ENCODE measurements at regions not wholly inside any gene's neighbourhood (a gene's known extent, or its start where the extent isn't known, plus 50 kb on each side); places are given as distances from the start of the nearest gene placed in this dataset.
A peak's percentile ranks its signal among the peaks of the same experiment; 100 is the strongest.
"Not testable (repeated sequence)": the region's sequence is repeated elsewhere in the genome, so short reads cannot be mapped to it uniquely, and the experiment has no call there.

DNA sequence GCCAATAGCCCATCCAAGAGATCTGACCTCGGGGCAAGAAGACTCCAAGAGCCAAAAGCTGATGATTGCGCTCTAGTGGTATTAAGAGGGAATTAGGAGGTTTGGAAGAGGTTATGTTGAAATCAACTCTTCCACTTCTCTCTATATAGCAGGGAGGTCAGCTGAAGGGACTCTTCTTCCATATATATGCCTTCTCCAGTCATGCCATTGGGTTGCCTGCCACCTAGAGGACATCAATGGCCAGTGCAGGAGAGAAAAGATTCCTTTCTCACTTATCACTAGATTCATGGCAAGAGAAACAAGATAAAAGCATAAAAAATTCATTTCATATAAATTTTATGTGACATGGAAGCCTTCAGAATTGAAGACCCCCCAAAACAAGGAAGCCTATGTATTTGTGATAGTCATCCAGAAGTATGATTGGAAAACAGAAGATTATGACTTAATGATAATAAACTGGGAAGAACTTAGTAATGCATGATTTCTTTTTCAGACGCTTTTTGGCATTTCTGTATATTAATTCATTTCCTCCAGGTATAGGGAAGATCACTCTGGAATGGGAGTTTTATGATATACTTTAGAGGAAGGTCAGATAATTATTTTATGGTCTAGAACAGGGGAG lies 435.1 kb upstream of the DDI1 start:
- no peaks in the 10 kb centered on the region for H3K36me3 ChIP-seq (ENCODE audit: control insufficient read depth in 3 of 3, insufficient read depth in 3 of 3, low read length in 3 of 3)
- no peaks in the 10 kb centered on the region for H3K4me1 ChIP-seq (ENCODE audit: control insufficient read depth in 3 of 3, insufficient read depth in 3 of 3, low read length in 3 of 3)
- H3K27me3 ChIP-seq (ENCODE audit: control insufficient read depth in 3 of 3, insufficient read depth in 3 of 3, low read length in 3 of 3) = no peaks in the 10 kb centered on the region
- H3K27ac ChIP-seq (ENCODE audit: low read depth, low read length) = no peak overlapping the region
- H3K4me3 ChIP-seq (ENCODE audit: low read length in 3 of 3) = no peak overlapping the region
- no peaks in the 10 kb centered on the region for H3K9me3 ChIP-seq (ENCODE audit: control insufficient read depth in 3 of 3, low read length in 3 of 3)
- no peak overlapping the region for H3K9ac ChIP-seq (ENCODE audit: low read depth in 1 of 3, low read length in 3 of 3)

DNA sequence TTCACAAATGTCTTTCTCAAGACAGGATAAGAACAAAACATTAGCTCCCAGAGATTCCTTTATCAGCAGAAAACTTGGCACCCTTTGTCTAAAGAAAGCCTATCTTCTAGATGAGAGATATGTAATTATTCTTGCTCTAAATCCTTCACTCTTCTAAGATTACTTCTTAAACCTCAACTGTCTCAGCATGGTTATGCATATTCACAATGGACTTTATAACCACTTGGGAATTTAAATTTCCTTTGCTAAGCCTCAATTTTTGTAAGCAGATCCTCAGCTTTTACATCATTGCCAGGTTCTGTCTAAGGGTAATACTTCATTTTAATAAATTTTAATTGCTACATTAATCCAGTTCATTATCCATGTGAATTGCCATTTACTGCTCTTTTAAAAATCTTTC lies 433.6 kb upstream of the DDI1 start:
- H3K9ac ChIP-seq (ENCODE audit: low read depth in 1 of 3, low read length in 3 of 3) = no peak overlapping the region
- H3K4me3 ChIP-seq (ENCODE audit: low read length in 3 of 3) = no peak overlapping the region
- no peaks in the 10 kb centered on the region for H3K9me3 ChIP-seq (ENCODE audit: control insufficient read depth in 3 of 3, low read length in 3 of 3)
- H3K27ac ChIP-seq (ENCODE audit: low read depth, low read length) = no peak overlapping the region
- no peaks in the 10 kb centered on the region for H3K4me1 ChIP-seq (ENCODE audit: control insufficient read depth in 3 of 3, insufficient read depth in 3 of 3, low read length in 3 of 3)
- H3K36me3 ChIP-seq (ENCODE audit: control insufficient read depth in 3 of 3, insufficient read depth in 3 of 3, low read length in 3 of 3) = no peaks in the 10 kb centered on the region
- H3K27me3 ChIP-seq (ENCODE audit: control insufficient read depth in 3 of 3, insufficient read depth in 3 of 3, low read length in 3 of 3) = no peaks in the 10 kb centered on the region

DNA sequence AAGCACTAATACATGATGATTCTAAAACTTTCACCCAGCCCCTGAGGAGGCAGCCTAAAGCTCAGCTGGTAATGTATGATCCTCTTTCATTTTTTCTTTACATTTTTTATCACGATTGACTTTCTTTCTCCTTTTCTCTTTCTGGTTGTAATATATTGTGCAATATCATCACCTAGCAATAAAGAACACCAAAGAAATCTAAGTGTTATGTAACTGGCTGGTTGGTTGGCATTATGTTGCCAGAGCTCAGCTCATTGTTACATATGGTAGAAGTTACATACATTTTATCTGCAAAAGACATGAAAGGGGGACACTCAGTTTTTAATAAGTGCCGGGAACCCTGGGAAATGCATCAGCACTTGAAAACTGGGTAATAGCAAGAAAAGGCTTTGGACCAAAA lies 432.1 kb upstream of the DDI1 start:
- H3K4me1 ChIP-seq (ENCODE audit: control insufficient read depth in 3 of 3, insufficient read depth in 3 of 3, low read length in 3 of 3) = no peaks in the 10 kb centered on the region
- H3K27ac ChIP-seq (ENCODE audit: low read depth, low read length) = no peak overlapping the region

DNA sequence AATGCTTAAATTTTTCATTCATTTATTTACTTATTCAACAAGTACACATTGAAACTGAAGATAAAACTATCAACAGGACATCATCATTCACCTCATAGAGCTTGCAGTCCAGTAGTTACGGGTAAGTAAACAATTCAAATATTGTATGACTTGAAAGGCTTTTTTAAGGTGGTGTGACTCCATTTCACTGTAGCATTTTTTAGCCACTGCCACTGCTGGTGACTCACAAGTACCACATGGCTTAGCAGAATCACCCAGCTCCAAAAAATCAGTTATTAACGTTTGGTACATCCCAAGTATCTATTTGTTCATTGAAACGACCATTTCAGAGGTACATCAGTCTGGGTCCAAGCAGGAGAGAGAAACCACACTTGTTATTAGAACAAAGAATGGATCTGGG lies 427.9 kb upstream of the DDI1 start:
- Histone ChIP-seq H3K4me3 (ENCODE audit: low read length in 3 of 3) (no peak overlapping the region), H3K4me1 (ENCODE audit: control insufficient read depth in 3 of 3, insufficient read depth in 3 of 3, low read length in 3 of 3) (no peaks in the 10 kb centered on the region), H3K9me3 (ENCODE audit: control insufficient read depth in 3 of 3, low read length in 3 of 3) (no peaks in the 10 kb centered on the region), H3K27me3 (ENCODE audit: control insufficient read depth in 3 of 3, insufficient read depth in 3 of 3, low read length in 3 of 3) (no peaks in the 10 kb centered on the region), H3K36me3 (ENCODE audit: control insufficient read depth in 3 of 3, insufficient read depth in 3 of 3, low read length in 3 of 3) (no peaks in the 10 kb centered on the region), H3K9ac (ENCODE audit: low read depth in 1 of 3, low read length in 3 of 3) (no peak overlapping the region), H3K27ac (ENCODE audit: low read depth, low read length) (no peak overlapping the region)

More for the DNA sequence above, 432.1 kb upstream of the DDI1 start:
- Histone ChIP-seq H3K9ac (ENCODE audit: low read depth in 1 of 3, low read length in 3 of 3) (no peak overlapping the region), H3K4me3 (ENCODE audit: low read length in 3 of 3) (no peak overlapping the region), H3K9me3 (ENCODE audit: control insufficient read depth in 3 of 3, low read length in 3 of 3) (no peaks in the 10 kb centered on the region), H3K36me3 (ENCODE audit: control insufficient read depth in 3 of 3, insufficient read depth in 3 of 3, low read length in 3 of 3) (no peaks in the 10 kb centered on the region), H3K27me3 (ENCODE audit: control insufficient read depth in 3 of 3, insufficient read depth in 3 of 3, low read length in 3 of 3) (no peaks in the 10 kb centered on the region)

DNA sequence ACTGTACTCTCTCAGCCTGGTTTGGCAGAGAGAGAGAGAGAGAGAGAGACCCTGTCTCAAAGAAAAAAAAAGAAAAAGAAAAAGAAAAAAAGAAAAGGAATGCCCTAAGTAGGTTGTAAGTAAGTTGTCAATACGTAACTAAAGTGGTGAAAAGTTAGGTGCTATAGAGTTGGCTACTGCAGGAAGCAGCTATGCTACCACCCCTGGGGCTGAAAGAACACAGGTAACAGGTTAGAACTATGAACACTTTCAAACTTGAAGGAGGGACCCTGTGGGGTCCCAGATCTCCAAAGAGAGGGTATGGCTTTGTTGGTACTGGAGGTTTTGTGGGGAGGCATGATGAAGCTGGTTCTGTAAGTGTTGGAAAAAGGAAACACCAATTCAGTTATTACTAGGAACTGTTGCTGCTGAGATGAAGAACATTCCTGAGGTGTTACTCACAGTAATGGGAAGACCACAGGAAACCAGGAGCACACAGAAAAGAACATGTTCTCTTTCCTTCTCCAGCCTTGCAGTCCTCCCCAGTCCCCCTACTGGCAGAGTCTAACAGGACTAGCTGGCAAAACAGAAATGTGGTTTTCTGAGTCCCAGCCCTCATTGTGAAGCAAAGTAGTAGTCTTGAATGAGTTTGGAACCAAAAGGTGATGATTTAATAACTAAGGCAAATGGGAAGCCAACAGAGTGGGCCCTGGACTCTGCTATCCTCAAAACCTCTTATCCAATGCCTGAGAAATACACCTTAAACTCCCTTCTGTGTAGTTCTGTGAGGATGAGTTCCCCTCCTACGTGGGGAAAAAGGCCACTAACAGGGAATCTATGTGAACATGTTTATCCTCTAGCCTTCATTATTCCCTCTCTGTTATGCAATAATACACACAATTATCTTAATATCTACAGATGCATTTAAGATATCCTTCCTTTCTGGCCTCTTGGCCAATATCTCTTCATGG lies 427.0 kb upstream of the DDI1 start:
- Histone ChIP-seq H3K27me3 (ENCODE audit: control insufficient read depth in 3 of 3, insufficient read depth in 3 of 3, low read length in 3 of 3) (no peaks in the 10 kb centered on the region), H3K9me3 (ENCODE audit: control insufficient read depth in 3 of 3, low read length in 3 of 3) (no peaks in the 10 kb centered on the region), H3K9ac (ENCODE audit: low read depth in 1 of 3, low read length in 3 of 3) (no peak overlapping the region), H3K4me3 (ENCODE audit: low read length in 3 of 3) (no peak overlapping the region), H3K4me1 (ENCODE audit: control insufficient read depth in 3 of 3, insufficient read depth in 3 of 3, low read length in 3 of 3) (no peaks in the 10 kb centered on the region), H3K27ac (ENCODE audit: low read depth, low read length) (peak overlapping the region; percentile 5), H3K36me3 (ENCODE audit: control insufficient read depth in 3 of 3, insufficient read depth in 3 of 3, low read length in 3 of 3) (no peaks in the 10 kb centered on the region)

DNA sequence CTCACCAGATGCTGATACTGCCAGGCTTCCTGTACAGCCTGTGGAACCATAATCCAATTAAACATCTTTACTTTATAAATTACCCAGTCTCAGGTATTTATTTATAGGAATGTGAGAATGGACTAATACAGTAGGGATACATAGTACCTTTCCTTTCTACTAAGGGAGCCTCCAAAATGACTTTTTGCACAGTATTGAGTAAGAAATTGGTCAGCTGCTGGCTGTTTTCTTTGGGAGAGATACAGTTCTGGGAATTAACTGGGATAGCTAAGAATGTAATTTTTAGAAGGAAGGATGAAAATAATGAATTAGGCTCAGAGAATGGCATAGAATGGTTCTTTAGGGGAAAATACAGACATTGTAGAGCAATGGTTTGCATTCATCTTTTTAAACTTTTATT lies 426.0 kb upstream of the DDI1 start:
- no peaks in the 10 kb centered on the region for H3K36me3 ChIP-seq (ENCODE audit: control insufficient read depth in 3 of 3, insufficient read depth in 3 of 3, low read length in 3 of 3)
- H3K9ac ChIP-seq (ENCODE audit: low read depth in 1 of 3, low read length in 3 of 3) = no peak overlapping the region
- no peak overlapping the region for H3K27ac ChIP-seq (ENCODE audit: low read depth, low read length)
- H3K4me1 ChIP-seq (ENCODE audit: control insufficient read depth in 3 of 3, insufficient read depth in 3 of 3, low read length in 3 of 3) = no peaks in the 10 kb centered on the region
- H3K9me3 ChIP-seq (ENCODE audit: control insufficient read depth in 3 of 3, low read length in 3 of 3) = no peaks in the 10 kb centered on the region
- no peak overlapping the region for H3K4me3 ChIP-seq (ENCODE audit: low read length in 3 of 3)
- no peaks in the 10 kb centered on the region for H3K27me3 ChIP-seq (ENCODE audit: control insufficient read depth in 3 of 3, insufficient read depth in 3 of 3, low read length in 3 of 3)

DNA sequence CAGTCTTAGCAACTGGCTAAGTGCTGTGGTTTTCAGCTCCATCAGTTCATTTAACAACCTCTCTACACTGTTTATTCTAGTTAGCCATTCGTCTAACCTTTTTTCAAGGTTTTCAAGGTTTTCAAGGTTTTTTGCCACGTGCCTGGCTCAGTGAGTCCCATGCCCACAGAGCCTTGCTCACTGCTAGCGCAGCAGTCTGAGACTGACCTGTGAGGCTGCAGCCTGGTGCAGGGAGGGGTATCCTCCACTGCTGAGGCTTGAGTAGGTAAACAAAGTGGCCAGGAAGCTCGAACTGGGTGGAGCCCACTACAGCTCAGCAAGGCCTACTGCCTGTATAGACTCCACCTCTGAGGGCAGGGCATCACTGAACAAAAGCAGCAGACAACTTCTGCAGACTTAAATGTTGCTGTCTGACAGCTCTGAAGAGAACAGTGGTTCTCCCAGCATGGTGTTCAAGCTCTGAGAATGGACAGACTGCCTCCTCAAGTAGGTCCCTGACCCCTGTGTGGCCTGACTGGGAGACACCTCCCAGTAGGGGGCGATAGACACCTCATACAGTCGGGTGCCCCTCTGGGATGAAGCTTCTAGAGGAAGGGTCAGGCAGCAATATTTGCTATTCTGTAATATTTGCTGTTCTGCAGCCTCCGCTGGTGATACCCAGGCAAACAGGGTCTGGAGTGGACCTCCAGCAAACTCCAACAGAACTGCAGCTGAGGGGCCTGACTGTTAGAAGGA lies 424.7 kb upstream of the DDI1 start:
- H3K4me3 ChIP-seq (ENCODE audit: low read length in 3 of 3); H3K36me3 ChIP-seq (ENCODE audit: control insufficient read depth in 3 of 3, insufficient read depth in 3 of 3, low read length in 3 of 3); H3K27me3 ChIP-seq (ENCODE audit: control insufficient read depth in 3 of 3, insufficient read depth in 3 of 3, low read length in 3 of 3); H3K4me1 ChIP-seq (ENCODE audit: control insufficient read depth in 3 of 3, insufficient read depth in 3 of 3, low read length in 3 of 3); H3K9me3 ChIP-seq (ENCODE audit: control insufficient read depth in 3 of 3, low read length in 3 of 3); H3K27ac ChIP-seq (ENCODE audit: low read depth, low read length); H3K9ac ChIP-seq (ENCODE audit: low read depth in 1 of 3, low read length in 3 of 3): not testable (repeated sequence)

DNA sequence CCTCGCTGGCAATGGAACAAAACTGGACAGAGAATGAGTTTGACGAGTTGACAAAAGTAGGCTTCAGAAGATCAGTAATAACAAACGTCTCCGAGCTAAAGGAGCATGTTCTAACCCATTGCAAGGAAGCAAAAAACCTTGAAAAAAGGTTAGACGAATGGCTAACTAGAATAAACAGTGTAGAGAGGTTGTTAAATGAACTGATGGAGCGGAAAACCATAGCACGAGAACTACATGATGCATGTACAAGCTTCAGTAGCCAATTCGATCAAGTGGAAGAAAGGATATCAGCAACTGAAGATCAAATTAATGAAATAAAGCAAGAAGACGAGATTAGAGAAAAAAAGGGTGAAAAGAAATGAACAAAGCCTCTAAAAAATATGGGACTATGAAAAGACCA lies 424.0 kb upstream of the DDI1 start:
- H3K4me1 ChIP-seq (ENCODE audit: control insufficient read depth in 3 of 3, insufficient read depth in 3 of 3, low read length in 3 of 3); H3K9ac ChIP-seq (ENCODE audit: low read depth in 1 of 3, low read length in 3 of 3); H3K27me3 ChIP-seq (ENCODE audit: control insufficient read depth in 3 of 3, insufficient read depth in 3 of 3, low read length in 3 of 3); H3K36me3 ChIP-seq (ENCODE audit: control insufficient read depth in 3 of 3, insufficient read depth in 3 of 3, low read length in 3 of 3); H3K27ac ChIP-seq (ENCODE audit: low read depth, low read length); H3K9me3 ChIP-seq (ENCODE audit: control insufficient read depth in 3 of 3, low read length in 3 of 3); H3K4me3 ChIP-seq (ENCODE audit: low read length in 3 of 3): not testable (repeated sequence)

DNA sequence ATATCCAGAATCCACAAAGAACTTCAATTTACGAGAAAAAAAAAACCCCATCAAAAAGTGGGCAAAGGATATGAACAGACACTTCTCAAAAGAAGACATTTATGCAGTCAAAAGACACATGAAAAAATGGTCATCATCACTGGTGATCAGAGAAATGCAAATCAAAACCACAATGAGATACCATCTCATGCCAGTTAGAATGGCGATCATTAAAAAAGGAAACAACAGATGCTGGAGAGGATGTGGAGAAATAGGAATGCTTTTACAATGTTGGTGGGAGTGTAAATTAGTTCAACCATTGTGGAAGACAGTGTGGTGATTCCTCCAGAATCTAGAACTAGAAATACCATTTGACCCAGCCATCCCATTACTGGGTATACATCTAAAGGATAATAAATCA lies 419.9 kb upstream of the DDI1 start:
- not testable (repeated sequence) for H3K4me3 ChIP-seq (ENCODE audit: low read length in 3 of 3); H3K27me3 ChIP-seq (ENCODE audit: control insufficient read depth in 3 of 3, insufficient read depth in 3 of 3, low read length in 3 of 3); H3K36me3 ChIP-seq (ENCODE audit: control insufficient read depth in 3 of 3, insufficient read depth in 3 of 3, low read length in 3 of 3); H3K27ac ChIP-seq (ENCODE audit: low read depth, low read length); H3K4me1 ChIP-seq (ENCODE audit: control insufficient read depth in 3 of 3, insufficient read depth in 3 of 3, low read length in 3 of 3); H3K9me3 ChIP-seq (ENCODE audit: control insufficient read depth in 3 of 3, low read length in 3 of 3); H3K9ac ChIP-seq (ENCODE audit: low read depth in 1 of 3, low read length in 3 of 3)

DNA sequence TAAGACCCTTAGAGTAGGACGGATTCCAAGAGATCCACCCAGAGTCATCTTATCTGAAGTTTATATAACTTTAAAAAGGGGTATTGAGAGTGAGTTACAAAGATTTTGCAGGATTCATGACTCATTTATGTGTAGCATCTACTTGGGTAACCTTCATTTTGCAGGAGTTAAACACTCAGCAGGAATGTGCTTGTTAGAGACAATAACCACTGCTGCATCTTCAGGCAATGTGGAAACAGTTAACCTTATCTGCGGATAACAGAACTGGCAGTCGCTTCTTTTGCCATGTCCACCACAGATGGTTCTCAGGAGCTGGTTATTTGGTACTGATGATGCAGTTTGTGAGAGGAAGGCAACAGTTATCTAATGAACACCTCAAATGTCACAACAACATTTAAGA lies 417.9 kb upstream of the DDI1 start:
- no peaks in the 10 kb centered on the region for H3K36me3 ChIP-seq (ENCODE audit: control insufficient read depth in 3 of 3, insufficient read depth in 3 of 3, low read length in 3 of 3)
- no peak overlapping the region for H3K27ac ChIP-seq (ENCODE audit: low read depth, low read length)
- H3K9me3 ChIP-seq (ENCODE audit: control insufficient read depth in 3 of 3, low read length in 3 of 3) = no peaks in the 10 kb centered on the region
- H3K9ac ChIP-seq (ENCODE audit: low read depth in 1 of 3, low read length in 3 of 3) = no peak overlapping the region
- H3K4me3 ChIP-seq (ENCODE audit: low read length in 3 of 3) = no peak overlapping the region
- no peaks in the 10 kb centered on the region for H3K4me1 ChIP-seq (ENCODE audit: control insufficient read depth in 3 of 3, insufficient read depth in 3 of 3, low read length in 3 of 3)
- no peaks in the 10 kb centered on the region for H3K27me3 ChIP-seq (ENCODE audit: control insufficient read depth in 3 of 3, insufficient read depth in 3 of 3, low read length in 3 of 3)

Measured in skeletal muscle tissue (tissue), 3 donors.